IMR-90 (cell line): ENCODE measurements at regions not wholly inside any gene's neighbourhood (a gene's known extent, or its start where the extent isn't known, plus 50 kb on each side); places are given as distances from the start of the nearest gene placed in this dataset.

Experiments
- MAZ ChIP-seq: IDR thresholded peaks from 2 replicates; pipeline ENCODE4 v1.6.1; 2012; ENCODE audit warnings: low read depth, mild to moderate bottlenecking, low read length, improper control_type of control experiment, moderate library complexity, borderline replicate concordance
- POLR2A ChIP-seq: IDR thresholded peaks from 2 replicates; pipeline ENCODE4 v1.6.1; 2012; ENCODE audit warnings: mild to moderate bottlenecking, low read depth, low read length
- SMC3 ChIP-seq: fragments of 150-350 bp; IDR thresholded peaks from 2 replicates; pipeline ENCODE4 v1.6.1; 2016; ENCODE audit warnings: low read depth, mild to moderate bottlenecking, antibody characterized with exemption, low read length, moderate library complexity
- TF ChIP-seq, protein P1 (sequence below): conservative IDR thresholded peaks from 2 replicates; pipeline ENCODE4 v1.5.1; 2012; ENCODE audit warnings: mild to moderate bottlenecking, low read depth, low read length, improper control_type of control experiment

GRCh38 chr10:129090165-129090564, 376.9 kb upstream of the MGMT start:
- TF ChIP-seq SMC3 (no peak), MAZ (no peak), POLR2A (no peak)
- TF ChIP-seq, protein P1, sequence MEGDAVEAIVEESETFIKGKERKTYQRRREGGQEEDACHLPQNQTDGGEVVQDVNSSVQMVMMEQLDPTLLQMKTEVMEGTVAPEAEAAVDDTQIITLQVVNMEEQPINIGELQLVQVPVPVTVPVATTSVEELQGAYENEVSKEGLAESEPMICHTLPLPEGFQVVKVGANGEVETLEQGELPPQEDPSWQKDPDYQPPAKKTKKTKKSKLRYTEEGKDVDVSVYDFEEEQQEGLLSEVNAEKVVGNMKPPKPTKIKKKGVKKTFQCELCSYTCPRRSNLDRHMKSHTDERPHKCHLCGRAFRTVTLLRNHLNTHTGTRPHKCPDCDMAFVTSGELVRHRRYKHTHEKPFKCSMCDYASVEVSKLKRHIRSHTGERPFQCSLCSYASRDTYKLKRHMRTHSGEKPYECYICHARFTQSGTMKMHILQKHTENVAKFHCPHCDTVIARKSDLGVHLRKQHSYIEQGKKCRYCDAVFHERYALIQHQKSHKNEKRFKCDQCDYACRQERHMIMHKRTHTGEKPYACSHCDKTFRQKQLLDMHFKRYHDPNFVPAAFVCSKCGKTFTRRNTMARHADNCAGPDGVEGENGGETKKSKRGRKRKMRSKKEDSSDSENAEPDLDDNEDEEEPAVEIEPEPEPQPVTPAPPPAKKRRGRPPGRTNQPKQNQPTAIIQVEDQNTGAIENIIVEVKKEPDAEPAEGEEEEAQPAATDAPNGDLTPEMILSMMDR, result no peak
